B cell (primary cell): ENCODE measurements at regions not wholly inside any gene's neighbourhood (a gene's known extent, or its start where the extent isn't known, plus 50 kb on each side); places are given as distances from the start of the nearest gene placed in this dataset.
"Not testable (repeated sequence)": the region's sequence is repeated elsewhere in the genome, so short reads cannot be mapped to it uniquely, and the experiment has no call there.

Experiments used
- EZH2 ChIP-seq: IDR thresholded peaks from 2 replicates; pipeline ENCODE4 v1.6.1; 2012; ENCODE audit warnings: borderline replicate concordance, low read depth, mild to moderate bottlenecking, moderate library complexity, low read length; ENCODE audit not compliant: insufficient read depth, poor library complexity, severe bottlenecking
- TF ChIP-seq, protein P1 (sequence below): fragments of 200-600 bp; IDR thresholded peaks from one replicate; pipeline ENCODE4 v1.8.0; 2022; ENCODE audit warnings: antibody characterized with exemption, mild to moderate bottlenecking

DNA sequence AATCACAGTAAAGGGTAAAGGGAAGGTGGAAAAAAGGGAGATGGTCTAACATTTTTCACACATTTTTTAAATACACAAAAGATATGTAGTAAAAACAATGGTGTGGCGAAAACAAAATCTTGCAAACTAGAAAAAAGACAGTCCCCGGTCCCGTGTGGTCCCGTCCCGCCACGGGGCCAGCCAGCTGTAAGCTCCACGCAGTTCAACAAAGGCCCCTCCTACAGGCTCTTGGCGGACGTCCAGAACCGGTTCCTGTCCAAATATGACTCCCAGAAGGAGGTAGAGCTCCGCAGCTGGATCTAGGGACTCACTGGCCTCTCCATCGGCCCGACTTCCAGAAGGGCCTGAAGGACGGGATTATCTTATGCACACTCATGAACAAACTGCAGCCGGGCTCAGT is 216.9 kb downstream of the POTED start:
- TF ChIP-seq, protein P1, sequence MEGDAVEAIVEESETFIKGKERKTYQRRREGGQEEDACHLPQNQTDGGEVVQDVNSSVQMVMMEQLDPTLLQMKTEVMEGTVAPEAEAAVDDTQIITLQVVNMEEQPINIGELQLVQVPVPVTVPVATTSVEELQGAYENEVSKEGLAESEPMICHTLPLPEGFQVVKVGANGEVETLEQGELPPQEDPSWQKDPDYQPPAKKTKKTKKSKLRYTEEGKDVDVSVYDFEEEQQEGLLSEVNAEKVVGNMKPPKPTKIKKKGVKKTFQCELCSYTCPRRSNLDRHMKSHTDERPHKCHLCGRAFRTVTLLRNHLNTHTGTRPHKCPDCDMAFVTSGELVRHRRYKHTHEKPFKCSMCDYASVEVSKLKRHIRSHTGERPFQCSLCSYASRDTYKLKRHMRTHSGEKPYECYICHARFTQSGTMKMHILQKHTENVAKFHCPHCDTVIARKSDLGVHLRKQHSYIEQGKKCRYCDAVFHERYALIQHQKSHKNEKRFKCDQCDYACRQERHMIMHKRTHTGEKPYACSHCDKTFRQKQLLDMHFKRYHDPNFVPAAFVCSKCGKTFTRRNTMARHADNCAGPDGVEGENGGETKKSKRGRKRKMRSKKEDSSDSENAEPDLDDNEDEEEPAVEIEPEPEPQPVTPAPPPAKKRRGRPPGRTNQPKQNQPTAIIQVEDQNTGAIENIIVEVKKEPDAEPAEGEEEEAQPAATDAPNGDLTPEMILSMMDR = not testable (repeated sequence)
- TF ChIP-seq EZH2 = not testable (repeated sequence)
